Heart left ventricle (tissue), 13 donors: ENCODE measurements at regions not wholly inside any gene's neighbourhood (a gene's known extent, or its start where the extent isn't known, plus 50 kb on each side); places are given as distances from the start of the nearest gene placed in this dataset.

ENCODE experiments used
- POLR2A ChIP-seq, 2 donors: fragments of 450-650 bp; IDR thresholded peaks; one replicate each; pipeline ENCODE4 v1.6.1; 2017; ENCODE audit warnings: antibody characterized with exemption in 2 of 2, mild to moderate bottlenecking in 2 of 2, moderate library complexity in 2 of 2
- TF ChIP-seq, protein P1 (sequence below), 12 donors: fragments of 200-600 bp; sonication (generic) in 4 of 12; IDR thresholded peaks; one replicate each; pipeline versions ENCODE4 v1.5.0 to v1.8.0; 2018 to 2022; ENCODE audit warnings: antibody characterized with exemption in 12 of 12, mild to moderate bottlenecking in 5 of 12
- donor health status: ischemic (EF 13 %, LVEDD 7.1; RV severe dilation, severe dysfunction).
- donor health status: DM: no; HTN: yes; CAD: no.
- donor health status: DM: no; HTN: no; CAD: no.
- donor health status: ischemic (EF 25% LVEDD 6.9; RV normal size, moderate dysfunction).
- donor health status: ischemic (EF 25% LVEDD 5.7; RV mildly dilated, moderate dysfunction).
- donor health status: ischemic (EF 35%, LVEDD 5.7; RV mildly dilated, moderate dysfunction).
- donor health status: nonischemic (EF 11% LVEDD 7.7; RV severe dilation, severe dysfunction).
- donor health status: DM: yes; HTN: yes; CAD: no.
- donor health status: PGD.
- donor health status: ischemic (EF 29% LVEDD 5.4; RV normal size, mild dysfunction).
- donor health status: nonischemic (EF 23%, LVEDD 6.1; RV moderate dilation, normal function).

DNA sequence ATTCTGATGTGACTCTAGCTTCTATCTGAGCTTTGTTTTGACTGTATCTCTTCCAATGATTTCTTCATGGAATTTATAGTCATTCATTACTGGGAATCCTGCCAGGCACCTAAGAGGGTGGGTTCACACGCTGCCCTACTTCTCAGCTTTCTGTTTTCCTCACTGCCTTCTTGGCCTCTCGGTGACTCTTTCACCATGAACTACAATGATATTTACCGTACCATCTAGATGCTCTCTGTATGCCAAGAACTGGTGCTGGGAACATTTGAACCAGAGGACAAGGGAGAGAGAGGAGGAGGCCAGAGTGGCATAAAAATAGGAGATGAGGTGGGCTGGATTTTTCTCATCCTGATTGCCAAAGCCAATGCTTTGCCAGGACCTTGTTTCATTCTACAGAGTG is 280.0 kb upstream of the P2RY1 start:
- TF ChIP-seq, protein P1, sequence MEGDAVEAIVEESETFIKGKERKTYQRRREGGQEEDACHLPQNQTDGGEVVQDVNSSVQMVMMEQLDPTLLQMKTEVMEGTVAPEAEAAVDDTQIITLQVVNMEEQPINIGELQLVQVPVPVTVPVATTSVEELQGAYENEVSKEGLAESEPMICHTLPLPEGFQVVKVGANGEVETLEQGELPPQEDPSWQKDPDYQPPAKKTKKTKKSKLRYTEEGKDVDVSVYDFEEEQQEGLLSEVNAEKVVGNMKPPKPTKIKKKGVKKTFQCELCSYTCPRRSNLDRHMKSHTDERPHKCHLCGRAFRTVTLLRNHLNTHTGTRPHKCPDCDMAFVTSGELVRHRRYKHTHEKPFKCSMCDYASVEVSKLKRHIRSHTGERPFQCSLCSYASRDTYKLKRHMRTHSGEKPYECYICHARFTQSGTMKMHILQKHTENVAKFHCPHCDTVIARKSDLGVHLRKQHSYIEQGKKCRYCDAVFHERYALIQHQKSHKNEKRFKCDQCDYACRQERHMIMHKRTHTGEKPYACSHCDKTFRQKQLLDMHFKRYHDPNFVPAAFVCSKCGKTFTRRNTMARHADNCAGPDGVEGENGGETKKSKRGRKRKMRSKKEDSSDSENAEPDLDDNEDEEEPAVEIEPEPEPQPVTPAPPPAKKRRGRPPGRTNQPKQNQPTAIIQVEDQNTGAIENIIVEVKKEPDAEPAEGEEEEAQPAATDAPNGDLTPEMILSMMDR (IDR thresholded peaks at IDR 0.05): no peak
- TF ChIP-seq POLR2A (IDR thresholded peaks at IDR 0.05): no peak
